Erythroblast (primary cell): ENCODE measurements at regions not wholly inside any gene's neighbourhood (a gene's known extent, or its start where the extent isn't known, plus 50 kb on each side); places are given as distances from the start of the nearest gene placed in this dataset.

ENCODE experiments used
- GATA1 ChIP-seq: IDR thresholded peaks from 2 replicates; pipeline ENCODE4 v1.6.1; 2011; ENCODE audit warnings: low read depth, mild to moderate bottlenecking, control low read depth, low read length, moderate library complexity
- POLR2A ChIP-seq: IDR thresholded peaks from 2 replicates; pipeline ENCODE4 v1.6.1; 2011; ENCODE audit warnings: mild to moderate bottlenecking, low read length

- TF ChIP-seq POLR2A (no peak), GATA1 (no peak)
Observed at GRCh38 chr15:62853114-62853840, 189.3 kb upstream of the TPM1 start.
